ENCODE measurements at regions not wholly inside any gene's neighbourhood (a gene's known extent, or its start where the extent isn't known, plus 50 kb on each side); places are given as distances from the start of the nearest gene placed in this dataset.

DNA sequence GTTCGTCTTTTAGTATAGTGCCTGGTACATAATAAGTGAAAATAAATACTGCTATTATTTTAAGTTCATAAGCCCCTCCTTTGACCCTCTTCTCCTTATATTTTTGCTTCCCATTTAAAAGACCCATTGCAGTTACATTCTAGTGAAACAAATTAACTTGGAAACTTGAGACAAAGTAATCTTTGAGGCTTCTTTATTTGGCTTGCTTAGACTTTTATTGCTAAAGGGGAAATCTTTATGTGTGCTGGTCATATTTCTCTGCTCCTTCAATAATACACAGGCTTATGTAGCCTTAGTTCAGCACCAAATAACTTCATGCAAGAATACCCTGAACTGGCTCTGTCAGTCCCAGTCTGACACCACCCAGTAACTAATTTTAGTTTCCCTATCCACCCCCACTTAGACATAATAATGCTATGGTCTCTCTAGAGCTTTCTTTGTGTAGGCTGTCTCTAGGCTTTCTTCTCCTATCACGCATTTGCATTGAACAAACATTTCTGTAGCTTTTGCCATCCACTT is 257.8 kb downstream of the OMA1 start:
- TF ChIP-seq, protein P1, sequence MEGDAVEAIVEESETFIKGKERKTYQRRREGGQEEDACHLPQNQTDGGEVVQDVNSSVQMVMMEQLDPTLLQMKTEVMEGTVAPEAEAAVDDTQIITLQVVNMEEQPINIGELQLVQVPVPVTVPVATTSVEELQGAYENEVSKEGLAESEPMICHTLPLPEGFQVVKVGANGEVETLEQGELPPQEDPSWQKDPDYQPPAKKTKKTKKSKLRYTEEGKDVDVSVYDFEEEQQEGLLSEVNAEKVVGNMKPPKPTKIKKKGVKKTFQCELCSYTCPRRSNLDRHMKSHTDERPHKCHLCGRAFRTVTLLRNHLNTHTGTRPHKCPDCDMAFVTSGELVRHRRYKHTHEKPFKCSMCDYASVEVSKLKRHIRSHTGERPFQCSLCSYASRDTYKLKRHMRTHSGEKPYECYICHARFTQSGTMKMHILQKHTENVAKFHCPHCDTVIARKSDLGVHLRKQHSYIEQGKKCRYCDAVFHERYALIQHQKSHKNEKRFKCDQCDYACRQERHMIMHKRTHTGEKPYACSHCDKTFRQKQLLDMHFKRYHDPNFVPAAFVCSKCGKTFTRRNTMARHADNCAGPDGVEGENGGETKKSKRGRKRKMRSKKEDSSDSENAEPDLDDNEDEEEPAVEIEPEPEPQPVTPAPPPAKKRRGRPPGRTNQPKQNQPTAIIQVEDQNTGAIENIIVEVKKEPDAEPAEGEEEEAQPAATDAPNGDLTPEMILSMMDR (conservative IDR thresholded peaks at IDR 0.05 in 1 of 2, IDR thresholded peaks at IDR 0.05 in 1 of 2; ENCODE audit: extremely low read depth in 1 of 2, insufficient read depth in 1 of 2, low read depth in 1 of 2, low read length in 2 of 2): no peak
- no peak for TF ChIP-seq EZH2 (IDR thresholded peaks at IDR 0.05; ENCODE audit: borderline replicate concordance, low read length)

Measured in mammary epithelial cell (primary cell).